Thyroid gland (tissue), 4 donors: ENCODE measurements at regions not wholly inside any gene's neighbourhood (a gene's known extent, or its start where the extent isn't known, plus 50 kb on each side); places are given as distances from the start of the nearest gene placed in this dataset.

Source experiments
- POLR2A ChIP-seq, 2 donors: fragments of 450-650 bp; IDR thresholded peaks; one replicate each; pipeline ENCODE4 v1.6.1; 2017; ENCODE audit warnings: antibody characterized with exemption in 2 of 2, mild to moderate bottlenecking in 2 of 2, moderate library complexity in 1 of 2
- TF ChIP-seq, protein P1 (sequence below), 6 experiments: fragments of 200-600 bp in 3 of 6; fragments of 450-650 bp in 3 of 6; sonication (generic) in 3 of 6; IDR thresholded peaks; one replicate each; pipeline ENCODE4 v1.5.1; 2016 to 2019; ENCODE audit warnings: antibody characterized with exemption in 6 of 6, mild to moderate bottlenecking in 2 of 6, inconsistent platforms in 1 of 6, moderate library complexity in 1 of 6

DNA sequence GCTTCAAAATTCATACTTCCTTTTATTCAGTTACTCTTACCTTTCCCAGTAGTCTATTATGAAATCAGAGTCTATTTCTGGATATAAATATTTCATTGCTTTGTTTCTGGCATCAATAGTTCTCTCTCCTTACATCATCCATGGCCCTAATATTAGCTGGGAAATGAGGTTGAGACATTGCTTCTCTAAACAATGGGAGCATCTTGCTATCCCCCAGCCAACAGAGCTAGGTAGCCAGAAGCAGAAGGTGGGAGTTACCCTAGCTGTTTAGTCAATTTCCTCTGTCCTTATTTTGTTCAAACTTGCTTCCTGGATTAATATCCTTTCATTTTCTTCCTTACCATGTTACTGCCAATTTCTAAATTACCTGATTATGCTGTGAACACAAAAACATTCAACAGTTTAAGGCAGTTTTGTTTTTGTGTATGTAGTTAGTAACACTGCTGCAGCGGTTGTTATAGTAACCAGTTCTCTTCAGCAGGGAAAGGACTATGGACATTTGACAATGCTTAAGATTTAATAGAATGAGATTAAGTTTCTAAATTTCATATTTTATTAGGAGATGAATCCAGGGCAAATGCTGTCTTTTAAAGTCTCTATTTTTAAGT, 160.5 kb upstream of the KCNJ3 start:
- TF ChIP-seq, protein P1, sequence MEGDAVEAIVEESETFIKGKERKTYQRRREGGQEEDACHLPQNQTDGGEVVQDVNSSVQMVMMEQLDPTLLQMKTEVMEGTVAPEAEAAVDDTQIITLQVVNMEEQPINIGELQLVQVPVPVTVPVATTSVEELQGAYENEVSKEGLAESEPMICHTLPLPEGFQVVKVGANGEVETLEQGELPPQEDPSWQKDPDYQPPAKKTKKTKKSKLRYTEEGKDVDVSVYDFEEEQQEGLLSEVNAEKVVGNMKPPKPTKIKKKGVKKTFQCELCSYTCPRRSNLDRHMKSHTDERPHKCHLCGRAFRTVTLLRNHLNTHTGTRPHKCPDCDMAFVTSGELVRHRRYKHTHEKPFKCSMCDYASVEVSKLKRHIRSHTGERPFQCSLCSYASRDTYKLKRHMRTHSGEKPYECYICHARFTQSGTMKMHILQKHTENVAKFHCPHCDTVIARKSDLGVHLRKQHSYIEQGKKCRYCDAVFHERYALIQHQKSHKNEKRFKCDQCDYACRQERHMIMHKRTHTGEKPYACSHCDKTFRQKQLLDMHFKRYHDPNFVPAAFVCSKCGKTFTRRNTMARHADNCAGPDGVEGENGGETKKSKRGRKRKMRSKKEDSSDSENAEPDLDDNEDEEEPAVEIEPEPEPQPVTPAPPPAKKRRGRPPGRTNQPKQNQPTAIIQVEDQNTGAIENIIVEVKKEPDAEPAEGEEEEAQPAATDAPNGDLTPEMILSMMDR (IDR thresholded peaks at IDR 0.05): no peak
- TF ChIP-seq POLR2A (IDR thresholded peaks at IDR 0.05): no peak
